Eye (tissue), 1 donor: ENCODE measurements at regions not wholly inside any gene's neighbourhood (a gene's known extent, or its start where the extent isn't known, plus 50 kb on each side); places are given as distances from the start of the nearest gene placed in this dataset.
"Not testable (repeated sequence)": the region's sequence is repeated elsewhere in the genome, so short reads cannot be mapped to it uniquely, and the experiment has no call there.

Experiments
- DNase-seq: peaks from one replicate; pipeline ENCODE4 v3.0.0-alpha.2; 2015

DNA sequence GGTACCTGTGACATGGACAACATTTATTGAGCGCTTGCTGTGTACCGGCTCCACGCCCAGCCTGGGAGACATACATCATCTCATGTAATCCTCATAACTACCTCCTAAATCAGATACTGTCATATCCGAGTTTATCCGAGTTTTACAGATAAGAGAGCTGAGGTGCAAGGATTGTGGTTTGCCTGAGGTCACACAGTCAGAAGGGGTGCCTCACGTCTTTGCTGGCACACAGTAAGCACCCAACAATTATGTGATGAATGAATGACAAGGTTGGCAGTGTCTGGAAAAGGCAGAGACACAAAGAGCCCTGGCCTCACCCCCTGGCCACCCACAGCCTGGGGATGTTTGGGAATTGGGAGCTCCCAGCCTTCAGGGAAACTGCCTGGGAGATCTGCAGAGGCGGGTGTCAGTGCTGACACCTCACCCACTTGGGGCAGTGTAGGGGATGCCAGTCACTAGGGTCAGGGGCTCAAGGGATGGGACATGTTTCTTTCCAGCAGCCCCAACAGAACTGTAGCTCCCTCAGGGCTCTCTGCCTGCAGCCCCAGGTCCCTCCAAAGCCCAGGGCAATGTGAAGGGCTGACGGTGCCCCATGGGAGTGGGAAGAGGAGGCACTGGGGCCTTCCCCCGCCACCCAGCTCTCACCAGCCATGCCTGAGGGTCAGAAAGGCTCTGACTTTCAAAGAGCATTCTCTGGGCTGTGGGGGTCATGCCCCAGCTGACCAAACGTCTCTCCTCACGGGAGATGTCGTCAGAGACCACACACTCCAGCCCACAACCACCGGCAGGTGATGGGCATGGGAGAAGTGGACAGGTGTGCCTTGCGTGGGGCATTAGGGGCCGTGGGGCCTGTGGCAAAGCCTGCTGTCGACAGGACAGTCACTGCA lies 157.5 kb downstream of the ZFP36L2 start:
- DNase-seq = no peak

DNA sequence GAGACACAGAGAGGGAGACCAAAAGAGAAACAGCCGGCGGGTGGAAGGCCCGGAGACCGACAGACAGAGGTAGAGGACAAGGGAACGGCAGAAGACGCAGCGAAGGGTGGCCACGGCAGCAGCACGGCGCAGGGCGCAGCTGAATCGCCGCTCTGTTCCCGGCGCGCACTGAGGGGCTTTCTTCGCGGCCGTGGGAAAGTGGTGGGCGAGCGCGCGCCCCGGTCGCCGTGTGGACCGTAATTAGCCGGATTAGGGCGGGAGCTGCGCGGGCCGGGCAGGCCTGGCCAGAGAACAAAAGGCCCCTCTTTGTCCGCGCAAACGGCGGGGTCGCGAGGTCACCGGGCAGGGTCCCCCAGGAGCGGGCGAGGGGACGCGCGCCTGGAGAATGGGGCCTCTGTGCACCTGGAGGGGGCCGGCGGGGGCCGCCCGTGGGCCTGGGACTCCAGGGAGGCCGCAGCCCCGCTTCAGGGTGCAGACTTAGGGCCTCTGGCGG lies 158.3 kb downstream of the ZFP36L2 start:
- peak; percentile 79 for DNase-seq

DNA sequence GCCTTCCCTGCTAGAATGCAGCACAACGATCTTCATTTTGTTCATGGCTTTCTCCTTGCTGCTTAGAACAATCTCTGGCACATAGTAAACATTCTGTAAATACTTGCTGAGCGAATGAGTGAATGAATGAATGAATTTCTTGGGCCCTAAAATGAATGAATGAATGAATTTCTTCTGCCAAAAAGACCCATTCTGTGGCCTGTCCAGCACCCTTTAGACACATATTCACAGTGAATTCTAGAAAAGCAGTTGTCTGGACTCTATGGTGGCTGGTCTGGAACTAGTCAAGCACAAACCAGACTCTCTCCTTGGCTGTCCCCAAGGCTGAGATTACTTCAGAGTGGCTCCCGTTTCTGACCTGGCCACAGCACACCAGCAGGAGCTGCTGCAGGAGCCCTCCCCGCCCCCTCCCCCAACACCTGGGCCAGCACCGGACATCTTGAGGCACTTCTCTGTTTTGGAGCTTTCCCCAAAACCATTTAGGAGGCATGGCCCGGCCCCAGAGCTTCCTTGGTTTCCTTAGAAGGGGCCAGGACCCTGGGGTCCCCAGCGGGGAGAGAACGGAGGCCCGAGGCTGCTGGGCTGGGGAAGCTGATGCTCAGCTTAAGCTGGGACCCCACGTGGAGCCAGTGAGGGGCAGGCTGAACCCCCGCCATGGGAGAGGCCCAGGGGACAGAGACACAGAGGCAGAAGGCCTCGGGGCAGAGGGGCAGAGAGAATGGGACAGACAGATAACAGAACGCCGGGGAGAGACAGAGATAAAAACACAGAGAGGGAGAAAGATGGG lies 159.0 kb downstream of the ZFP36L2 start:
- no peak for DNase-seq

DNA sequence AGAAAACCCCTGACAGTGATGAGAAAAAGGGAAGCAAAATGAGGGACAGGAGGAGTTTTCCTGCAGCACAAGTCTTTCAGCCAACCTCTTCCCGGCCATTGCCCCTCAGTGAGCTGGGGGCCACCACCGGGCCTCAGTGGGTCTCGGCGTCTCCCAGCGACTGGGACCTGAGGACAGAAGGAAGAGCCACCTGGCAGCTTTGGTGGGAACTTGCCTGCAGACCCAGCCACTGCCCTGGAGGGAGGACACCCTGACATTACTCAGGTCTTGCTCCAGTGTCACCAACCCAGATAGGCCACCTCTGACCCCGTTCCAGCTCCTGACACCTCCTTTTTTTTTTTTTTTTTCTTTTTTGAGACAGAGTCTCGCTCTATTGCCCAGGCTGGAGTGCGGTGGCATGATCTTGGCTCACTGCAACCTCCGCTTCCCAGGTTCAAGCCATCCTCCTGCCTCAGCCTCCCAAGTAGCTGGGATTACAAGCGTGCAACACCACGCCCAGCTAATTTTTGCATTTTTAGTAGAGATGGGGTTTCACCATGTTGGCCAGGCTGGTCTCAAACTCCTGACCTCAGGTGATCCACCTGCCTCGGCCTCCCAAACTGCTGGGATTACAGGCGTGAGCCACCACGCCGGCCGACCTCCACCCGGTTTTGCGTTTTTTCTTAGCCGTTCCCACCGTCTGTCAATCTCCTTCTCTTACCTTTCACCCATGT lies 159.7 kb downstream of the ZFP36L2 start:
- DNase-seq = not testable (repeated sequence)

DNA sequence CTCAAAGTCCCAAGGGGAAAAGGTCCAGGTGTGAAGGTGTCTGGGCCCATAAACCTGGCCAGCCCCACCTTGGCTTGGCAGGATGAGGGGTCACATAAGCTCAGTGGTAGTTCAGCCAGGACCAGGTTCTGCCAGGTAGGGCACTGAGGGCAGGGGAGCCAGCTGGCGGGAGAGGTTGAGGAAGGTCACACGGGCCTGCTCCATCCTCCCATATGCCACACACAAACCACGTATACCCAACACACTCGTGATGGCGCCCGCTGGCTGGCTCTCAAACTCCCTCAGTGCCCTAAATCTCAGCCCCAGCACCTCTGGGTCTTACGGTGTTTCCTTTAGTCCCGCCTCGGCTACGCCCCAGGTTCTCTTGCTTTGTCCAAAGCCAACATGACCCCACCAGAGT lies 160.5 kb downstream of the ZFP36L2 start:
- no peak for DNase-seq

DNA sequence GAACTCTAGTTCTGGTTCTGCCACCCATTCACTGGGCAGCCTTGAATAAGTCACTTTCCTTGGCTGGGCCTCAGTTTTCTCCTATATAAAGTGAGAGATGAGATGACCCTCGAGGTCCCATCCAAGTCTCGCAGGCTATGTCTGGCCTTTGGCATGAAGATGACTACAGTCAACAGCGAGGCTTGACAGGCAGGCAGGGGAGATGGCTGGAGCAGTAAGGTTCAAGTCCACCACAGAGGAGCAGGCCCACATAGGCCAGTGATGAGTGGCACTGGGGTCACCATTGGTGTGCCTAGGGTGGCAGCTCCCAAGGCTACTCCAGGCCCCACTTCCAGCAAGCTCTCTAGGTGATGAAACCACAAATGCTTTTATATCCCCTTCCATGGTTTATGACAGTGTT lies 161.4 kb downstream of the ZFP36L2 start:
- no peak for DNase-seq

DNA sequence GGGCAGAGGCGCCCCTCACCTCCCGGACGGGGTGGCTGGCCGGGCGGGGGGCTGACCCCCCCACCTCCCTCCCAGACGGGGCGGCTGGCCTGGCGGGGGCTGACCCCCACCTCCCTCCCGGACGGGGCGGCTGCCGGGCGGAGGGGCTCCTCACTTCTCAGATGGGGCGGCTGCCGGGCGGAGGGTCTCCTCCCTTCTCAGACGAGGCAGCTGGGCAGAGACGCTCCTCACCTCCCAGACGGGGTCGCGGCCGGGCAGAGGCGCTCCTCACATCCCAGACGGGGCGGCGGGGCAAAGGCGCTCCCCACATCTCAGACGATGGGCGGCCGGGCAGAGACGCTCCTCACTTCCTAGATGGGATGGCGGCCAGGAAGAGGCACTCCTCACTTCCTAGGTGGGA lies 163.3 kb downstream of the ZFP36L2 start:
- DNase-seq = not testable (repeated sequence)

DNA sequence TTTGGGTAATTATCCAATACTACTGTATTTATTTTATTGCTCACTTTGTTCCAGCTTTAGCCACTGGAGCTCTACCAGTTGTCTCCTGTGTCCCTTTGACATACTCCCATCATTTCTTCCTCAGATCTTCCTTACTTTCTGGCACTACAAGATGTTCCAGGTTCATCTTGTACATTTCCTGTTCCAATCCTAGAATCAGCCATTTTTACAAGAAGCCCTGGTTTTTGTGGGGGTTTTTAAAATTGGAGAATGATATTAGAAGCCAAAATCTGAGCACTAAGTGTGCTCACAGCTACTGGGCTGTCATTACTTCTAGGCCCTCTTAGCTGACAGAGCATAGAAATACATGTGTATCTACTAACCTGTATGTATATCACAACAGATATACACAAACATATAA lies 164.3 kb downstream of the ZFP36L2 start:
- DNase-seq = no peak

DNA sequence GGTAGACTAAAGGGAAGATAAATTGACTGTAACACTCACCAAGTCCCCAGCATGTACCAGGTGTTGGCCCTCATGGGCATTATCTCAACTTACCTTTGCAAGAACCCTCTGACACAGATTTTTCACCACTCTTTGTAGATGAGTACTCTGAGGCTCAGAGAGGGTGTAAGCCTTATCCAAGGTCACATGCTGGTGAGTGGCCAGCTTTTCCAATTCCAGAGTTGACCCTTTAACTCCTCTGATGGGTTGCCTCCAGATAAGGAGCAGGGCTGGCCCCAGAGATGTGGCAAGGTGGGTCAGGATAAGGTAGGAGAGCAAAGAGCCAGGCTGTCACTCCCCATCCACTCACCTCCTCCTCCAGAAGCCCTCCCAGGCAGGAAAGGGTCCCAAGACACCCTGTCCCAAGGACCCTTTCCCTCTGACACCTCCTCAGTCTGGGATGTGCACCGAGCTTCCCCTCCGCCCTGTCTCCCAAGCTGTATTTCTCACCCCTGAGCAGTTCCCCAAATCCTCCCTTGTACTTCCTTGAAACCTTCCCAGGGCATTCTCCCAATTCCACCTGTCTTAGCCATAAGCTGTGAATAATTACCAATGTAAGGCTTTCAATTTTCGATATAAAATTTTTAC lies 165.9 kb downstream of the ZFP36L2 start:
- no peak for DNase-seq

DNA sequence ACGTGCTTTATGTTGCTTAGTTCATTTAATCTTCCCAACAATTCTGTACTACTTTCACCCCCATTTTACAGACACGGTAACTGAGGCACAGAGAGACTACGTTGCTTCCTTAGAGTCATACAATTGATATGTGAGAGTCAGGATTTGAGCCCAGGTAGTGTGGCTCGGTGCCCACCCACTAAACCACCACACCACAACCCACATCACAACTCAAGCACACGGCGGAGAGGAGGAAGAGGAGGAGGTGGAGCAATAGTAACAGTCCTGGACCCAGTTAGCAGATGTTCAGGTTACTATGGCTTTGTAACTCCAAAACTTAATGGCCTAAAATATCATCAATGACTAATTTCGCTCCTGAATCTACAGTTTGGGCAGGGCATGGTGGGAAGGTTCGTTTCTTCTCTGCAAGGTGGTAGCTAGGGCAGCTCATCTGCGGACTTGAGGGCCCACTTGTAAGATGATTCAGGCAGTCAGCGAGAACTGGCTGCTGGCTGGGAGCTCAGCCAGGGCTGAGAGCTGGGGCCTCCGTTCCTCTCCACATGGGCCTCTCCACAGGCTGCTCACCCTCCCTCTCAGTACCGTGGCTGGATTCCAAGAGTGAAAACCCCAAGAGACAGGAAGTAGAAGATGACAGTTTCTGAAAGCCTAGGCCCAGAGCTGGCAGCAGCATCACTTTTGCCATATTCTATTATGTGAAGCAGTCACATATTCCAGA lies 167.1 kb downstream of the ZFP36L2 start:
- DNase-seq = peak; percentile 76

DNA sequence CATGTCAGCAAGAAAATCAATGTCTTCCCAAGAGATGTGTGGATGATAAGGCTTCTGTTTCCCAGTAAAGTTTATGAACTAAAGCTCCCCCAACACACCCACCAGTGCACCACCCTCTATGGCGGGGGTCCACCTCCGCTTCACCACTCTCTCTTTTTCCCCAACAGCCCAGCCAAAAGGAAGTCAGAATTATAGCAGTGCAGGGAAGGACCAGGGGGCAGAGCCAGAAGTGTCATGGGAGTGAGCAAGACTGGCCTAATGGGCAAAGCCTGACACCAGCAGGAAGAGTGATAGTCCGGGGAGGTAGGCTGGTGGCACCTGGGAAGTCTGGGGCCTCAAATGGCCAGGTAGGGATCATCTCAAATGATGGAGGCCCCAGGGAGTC lies 167.7 kb downstream of the ZFP36L2 start:
- no peak for DNase-seq

DNA sequence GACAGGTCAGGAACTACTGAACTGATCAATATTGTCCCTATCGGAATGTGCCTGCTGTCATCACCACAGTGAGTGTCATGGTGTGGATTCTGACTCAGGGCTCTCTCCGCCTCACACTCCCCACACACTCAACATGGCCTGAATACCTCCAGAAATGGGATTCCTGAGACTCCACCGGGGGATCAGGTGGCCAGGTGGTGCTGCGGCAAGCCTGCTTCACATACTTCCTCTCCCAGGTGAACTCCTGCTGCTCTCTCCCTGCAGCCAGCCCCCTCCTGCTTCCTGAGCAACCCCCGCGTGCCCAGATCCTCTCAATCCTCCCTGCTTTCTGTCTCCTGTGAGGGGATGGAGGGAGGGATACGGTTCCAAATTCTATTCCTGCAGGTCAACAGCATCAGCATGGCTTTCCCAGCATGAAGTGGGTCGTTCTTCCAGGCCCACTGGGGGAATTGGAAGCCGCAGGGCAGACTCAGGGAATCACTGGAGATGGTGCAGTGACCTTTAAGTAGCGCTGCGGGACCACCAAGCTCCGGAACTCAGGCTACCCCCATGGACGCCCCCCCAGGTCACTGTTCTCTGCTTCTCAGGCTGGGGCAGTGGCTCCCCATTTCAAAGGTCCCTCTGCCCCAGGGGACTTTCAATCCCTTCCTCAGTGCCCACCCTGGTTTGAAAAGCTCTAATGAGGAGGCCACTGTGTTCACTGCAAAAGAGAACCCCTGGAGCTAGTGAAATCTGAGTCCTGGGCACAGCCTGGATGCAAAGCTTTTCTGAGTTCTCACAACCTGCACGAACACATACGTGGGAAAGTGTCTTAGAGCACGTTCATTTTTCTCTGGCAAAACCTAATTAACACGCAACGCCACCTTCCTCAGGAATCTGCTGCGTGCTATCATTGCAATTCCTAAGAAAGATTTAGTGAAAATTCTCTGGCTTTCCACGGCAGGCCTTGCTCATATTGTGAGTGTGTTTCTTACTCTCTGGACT lies 168.4 kb downstream of the ZFP36L2 start:
- DNase-seq = peak; percentile 59

DNA sequence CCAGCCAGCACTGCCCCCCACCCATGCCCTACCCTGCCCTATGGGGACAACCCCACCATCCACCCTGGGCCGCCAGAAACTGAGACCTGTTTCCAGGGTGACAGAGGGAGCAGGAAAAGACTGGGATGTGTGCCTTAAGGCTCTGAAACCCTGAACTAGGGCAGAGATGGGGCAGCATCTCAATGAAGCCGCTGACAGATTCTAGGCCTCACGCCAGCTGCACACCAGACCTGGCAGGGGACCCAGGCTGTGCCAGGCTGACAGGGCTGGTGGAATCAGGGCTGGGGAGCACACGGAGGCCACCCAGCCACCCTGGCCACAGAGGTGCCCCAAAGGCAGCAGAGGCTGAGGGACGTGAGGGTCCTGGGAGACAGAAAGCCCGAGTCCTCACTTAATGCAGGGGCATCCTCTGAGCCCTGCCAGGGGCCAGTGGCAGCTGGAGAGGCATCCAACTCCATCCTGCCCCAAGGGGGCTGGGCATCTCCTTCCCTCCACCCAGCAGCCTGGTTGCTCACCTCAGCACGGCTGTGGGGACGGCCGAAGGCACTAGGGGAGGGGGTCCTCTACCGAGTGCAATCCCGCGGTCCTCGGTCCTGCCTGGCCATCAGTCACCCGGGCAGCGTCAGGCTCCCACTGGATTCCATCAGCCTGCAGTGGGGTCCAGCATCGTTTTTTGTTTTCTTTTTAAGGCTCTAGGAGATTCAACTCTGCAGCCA lies 169.2 kb downstream of the ZFP36L2 start:
- DNase-seq = no peak

DNA sequence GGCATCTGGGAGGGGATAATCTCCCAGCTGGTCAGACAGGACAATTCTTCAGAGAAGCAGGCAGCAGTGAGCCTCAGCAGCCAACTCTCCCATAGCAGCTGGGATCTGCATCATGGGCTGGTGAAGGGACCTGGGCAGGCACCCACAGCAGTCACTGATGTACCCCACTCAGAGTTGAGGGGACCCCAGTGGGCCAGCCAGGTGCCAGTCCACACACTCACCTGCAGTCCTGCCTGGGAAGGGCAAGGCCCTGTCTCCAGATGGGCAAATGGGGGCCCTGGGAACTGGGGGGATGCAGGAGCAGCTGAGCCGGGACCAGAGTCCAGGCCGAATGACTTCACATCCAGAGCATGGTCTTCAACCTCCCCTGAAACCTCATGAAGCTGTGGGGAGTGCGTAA lies 170.4 kb downstream of the ZFP36L2 start:
- DNase-seq = no peak

DNA sequence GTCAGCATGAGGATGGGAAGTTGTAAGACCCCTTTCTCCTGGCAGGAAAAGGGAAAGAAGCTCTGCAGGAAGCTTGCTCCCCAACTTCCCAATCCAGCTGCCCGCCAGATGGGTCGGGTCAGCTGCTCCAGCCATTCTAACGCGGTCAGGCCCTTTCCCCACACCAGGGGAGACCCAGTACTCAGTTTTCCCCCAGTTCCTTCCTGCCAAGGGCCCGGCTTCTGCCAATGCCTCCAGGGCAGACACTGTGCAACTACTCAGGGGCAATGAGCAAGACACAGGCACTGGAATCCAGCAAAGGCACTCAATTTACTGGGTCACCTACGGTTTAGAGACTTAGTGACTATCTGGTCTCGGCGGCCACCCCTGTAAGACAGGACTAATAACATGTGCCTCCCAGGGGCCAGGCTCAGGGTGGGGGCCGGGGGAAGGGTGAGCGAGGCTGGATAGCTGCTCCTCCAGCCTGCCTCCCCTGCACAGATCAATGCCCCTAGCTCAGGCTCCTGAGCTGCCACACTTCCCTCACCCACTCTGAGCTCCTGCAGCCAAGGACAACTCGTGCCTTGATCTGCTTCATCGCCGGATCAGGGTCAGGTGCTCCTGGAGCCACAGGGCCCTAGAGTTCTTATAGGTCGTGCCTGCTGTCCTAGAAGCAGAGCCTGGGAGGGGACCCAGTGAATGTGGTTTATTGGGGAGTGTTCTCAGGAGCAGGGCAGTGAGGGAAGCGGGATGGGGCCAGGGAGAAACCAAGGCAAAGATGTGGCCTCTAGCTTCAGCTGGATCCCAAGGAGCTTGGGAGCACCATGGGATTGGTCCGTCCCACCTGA lies 171.1 kb downstream of the ZFP36L2 start:
- DNase-seq = no peak

DNA sequence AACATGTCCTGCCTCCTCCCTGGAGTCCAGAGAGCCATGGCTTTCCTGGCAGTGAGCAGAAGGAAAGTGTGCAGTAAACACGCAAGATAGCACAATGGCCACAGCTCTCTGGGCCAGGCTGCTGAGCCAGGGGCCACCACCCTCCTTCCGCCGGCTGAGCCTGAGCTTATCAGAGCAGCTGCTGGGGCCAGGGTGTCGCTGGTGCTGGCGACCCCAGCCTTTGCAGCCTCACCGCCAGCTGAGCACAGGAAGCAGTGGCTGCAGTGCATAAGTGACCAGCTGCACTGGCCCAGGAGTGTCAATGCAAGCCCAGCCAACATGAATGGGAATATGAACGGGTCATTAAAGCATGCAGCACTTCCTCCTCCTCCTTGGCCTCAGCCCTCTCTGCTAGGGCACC lies 172.0 kb downstream of the ZFP36L2 start:
- DNase-seq = peak; percentile 58

DNA sequence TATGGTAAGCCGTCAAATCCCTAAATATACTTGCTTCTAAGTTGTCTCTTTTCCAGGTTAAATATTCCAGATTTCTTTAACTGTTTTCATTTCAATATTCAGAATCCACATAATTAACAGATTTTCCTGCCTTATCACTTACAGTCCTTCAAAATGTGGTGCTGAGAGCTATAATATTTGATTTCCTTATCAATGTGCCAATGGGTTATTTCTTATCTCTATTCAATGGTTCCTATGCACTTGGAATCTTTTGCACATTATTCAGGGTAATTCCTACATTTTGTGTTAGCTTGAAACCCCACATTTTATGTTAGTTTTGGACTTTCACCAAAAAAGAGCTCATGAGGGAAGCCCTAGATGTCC lies 173.5 kb downstream of the ZFP36L2 start:
- DNase-seq = no peak

DNA sequence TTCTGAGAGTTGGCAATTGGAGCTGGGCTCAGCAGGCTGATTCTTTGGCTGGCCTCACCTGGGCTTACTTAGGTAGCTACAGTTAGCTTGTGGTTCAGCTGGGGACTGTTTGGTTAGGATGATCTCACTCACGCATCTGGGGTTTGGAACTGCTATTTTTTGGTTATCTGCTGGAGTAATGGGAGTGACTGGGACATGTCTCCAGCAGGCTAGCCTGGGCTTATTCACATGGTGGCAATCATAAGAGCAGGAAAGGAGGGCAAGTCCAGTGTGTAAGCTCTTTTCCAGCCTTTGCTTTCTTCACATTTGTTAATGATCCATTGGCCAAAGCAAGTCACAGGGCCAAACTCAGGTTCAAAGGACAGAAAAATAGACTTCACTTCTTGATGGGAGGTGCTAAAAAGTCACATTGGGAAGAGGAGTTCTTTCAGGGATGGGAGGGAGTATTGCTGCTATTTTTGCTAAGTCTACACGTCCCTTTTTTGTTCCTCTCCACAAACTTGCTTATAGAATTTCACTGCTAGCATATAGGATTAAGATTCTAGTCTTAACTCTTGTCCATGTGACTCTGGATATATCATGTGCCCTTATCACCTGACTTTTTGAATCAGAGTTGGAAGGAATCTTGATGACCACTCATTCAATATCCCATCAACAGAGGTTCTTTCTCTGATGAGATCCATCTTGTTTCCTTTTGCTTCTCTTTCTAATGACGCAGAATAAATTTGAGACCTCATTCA lies 174.0 kb downstream of the ZFP36L2 start:
- no peak for DNase-seq

DNA sequence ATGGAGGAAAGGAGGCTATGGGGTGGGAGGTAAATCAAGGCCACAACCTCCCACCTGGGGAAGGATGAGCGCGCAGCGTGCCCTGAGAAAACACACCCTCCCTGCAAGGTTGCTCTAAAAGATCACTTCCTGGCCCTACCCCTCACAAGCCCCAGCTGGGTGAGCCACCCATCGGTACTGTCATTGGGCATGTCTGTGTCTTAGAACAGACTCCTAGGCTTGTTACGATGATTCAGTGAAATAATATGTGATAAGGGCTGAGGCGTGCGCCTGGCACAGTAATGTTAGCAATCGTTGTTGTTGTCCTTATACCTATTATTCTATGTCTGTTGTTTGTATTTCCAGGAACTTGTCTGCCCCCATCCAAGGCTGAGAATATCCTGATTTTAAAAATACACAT lies 175.1 kb downstream of the ZFP36L2 start:
- no peak for DNase-seq
